PC-9 (cell line): ENCODE measurements at regions not wholly inside any gene's neighbourhood (a gene's known extent, or its start where the extent isn't known, plus 50 kb on each side); places are given as distances from the start of the nearest gene placed in this dataset.

Source experiments
- BruUV-seq: library from RNA; stranded (reverse); fragments of 400-500 nt; replicated peaks from 2 replicates; lab custom pipeline; 2021; lab: Mats Ljungman, UMichigan
- CTCF ChIA-PET: fragments of 300-600 bp; sonication (Branson Sonifier 250); formaldehyde crosslinking; loops from one replicate; lab custom pipeline; 2022; ENCODE audit warnings: antibody characterized with exemption; lab: Charles Lee
- POLR2A ChIA-PET: fragments of 300-600 bp; sonication (Branson Sonifier 250); formaldehyde crosslinking; loops from one replicate; lab custom pipeline; 2022; ENCODE audit warnings: antibody characterized with exemption; ENCODE audit not compliant: unreplicated experiment; lab: Charles Lee
- DNase-seq, 2 experiments: peaks; one replicate each; pipeline versions ENCODE4 v3.0.0 to v3.0.0-alpha.2; 2015 to 2022; ENCODE audit warnings: mixed read lengths in 1 of 2
- H2AFZ ChIP-seq: fragments of 200-600 bp; sonication (generic); 2 replicates; pipeline ENCODE4 v1.8.1; 2017; ENCODE audit warnings: antibody characterized with exemption
- H3F3A ChIP-seq: fragments of 200-600 bp; sonication (generic); 2 replicates; pipeline ENCODE4 v1.8.1; 2017; ENCODE audit warnings: antibody characterized with exemption, mild to moderate bottlenecking, low read depth; ENCODE audit not compliant: insufficient read depth
- H3K27ac ChIP-seq: fragments of 200-600 bp; sonication (generic); 2 replicates; pipeline ENCODE4 v1.6.1; 2016; ENCODE audit warnings: mixed run types
- H3K27me3 ChIP-seq: fragments of 200-600 bp; sonication (generic); 2 replicates; pipeline ENCODE4 v1.6.1; 2016; ENCODE audit warnings: low read depth, mixed run types; ENCODE audit not compliant: insufficient read depth
- H3K36me3 ChIP-seq: fragments of 200-600 bp; sonication (generic); 2 replicates; pipeline ENCODE4 v1.6.1; 2016; ENCODE audit warnings: low read depth, mixed run types
- H3K4me1 ChIP-seq: fragments of 200-600 bp; sonication (generic); replicated peaks from 2 replicates; pipeline ENCODE4 v1.6.1; 2016; ENCODE audit warnings: mixed run types; ENCODE audit not compliant: insufficient read depth
- H3K4me2 ChIP-seq: fragments of 200-600 bp; sonication (generic); 2 replicates; pipeline ENCODE4 v1.6.1; 2017; ENCODE audit warnings: mixed run types
- H3K4me3 ChIP-seq: fragments of 200-600 bp; sonication (generic); 2 replicates; pipeline ENCODE4 v1.6.1; 2016; ENCODE audit warnings: mixed run types
- H3K79me2 ChIP-seq: fragments of 200-600 bp; sonication (generic); 2 replicates; pipeline ENCODE4 v1.6.1; 2017; ENCODE audit warnings: low read depth, mixed run types
- H3K9me2 ChIP-seq: fragments of 200-600 bp; sonication (generic); 2 replicates; pipeline ENCODE4 v1.8.1; 2017; ENCODE audit warnings: mild to moderate bottlenecking; ENCODE audit not compliant: insufficient read depth
- H3K9me3 ChIP-seq: fragments of 200-600 bp; sonication (generic); 2 replicates; pipeline ENCODE4 v1.8.1; 2016; ENCODE audit warnings: low read depth; ENCODE audit not compliant: insufficient read depth
- H4K20me1 ChIP-seq: fragments of 200-600 bp; sonication (generic); 2 replicates; pipeline ENCODE4 v1.8.1; 2017; ENCODE audit not compliant: insufficient read depth
- EZH2 ChIP-seq: fragments of 200-600 bp; sonication (generic); IDR thresholded peaks from 2 replicates; pipeline ENCODE4 v1.8.0; 2017; ENCODE audit warnings: antibody characterized with exemption, low read depth
- intact Hi-C: fragments of 100-400 bp; cut with micrococcal nuclease; formaldehyde crosslinking; loops from one replicate; pipeline ENCODE4 v1.10.0; 2022; ENCODE audit not compliant: unreplicated experiment
- TF ChIP-seq, protein P1 (sequence below): fragments of 200-600 bp; sonication (generic); conservative IDR thresholded peaks from 2 replicates; pipeline ENCODE4 v1.6.1; 2017; ENCODE audit warnings: mixed run types, antibody characterized with exemption, mild to moderate bottlenecking, moderate library complexity

DNA sequence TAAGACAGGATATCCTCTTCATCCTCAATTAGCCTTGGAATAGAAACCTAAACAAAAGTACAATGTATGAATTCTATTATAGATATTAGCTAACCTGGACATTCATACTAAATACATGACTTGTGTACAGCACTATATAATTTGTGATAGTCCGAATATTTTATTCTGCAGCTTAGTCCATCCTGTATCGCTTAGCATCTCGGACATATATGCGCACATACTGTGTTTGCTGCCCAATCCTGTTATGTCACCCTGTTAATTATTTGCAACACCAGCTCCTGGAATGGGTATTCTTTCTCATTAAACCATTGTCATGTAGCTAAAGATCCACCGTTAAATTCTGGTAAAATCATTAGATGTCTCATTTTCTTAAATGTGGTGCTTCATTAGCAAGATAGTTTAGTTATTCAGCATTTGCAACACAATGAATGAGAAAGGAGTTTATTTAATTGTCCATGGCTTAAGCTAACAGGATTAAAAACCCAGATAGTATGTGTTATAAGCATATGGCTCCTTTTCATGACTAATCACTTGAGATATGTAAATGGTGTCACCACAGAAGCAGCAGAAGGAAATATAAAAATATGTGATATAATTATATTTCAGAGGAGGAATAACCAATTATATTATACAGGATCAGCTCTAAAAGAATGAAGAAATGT lies 156.0 kb upstream of the ARHGAP5 start:
- no peak overlapping the region for H3K4me3 ChIP-seq
- BruUV-seq, result no TSS peak
- H3K9me3 ChIP-seq, result no peaks in the 10 kb centered on the region
- no peaks in the 10 kb centered on the region for H3F3A ChIP-seq
- intact Hi-C loops, result no loop called here
- no peak for DNase-seq
- H3K27ac ChIP-seq, result no peak overlapping the region
- POLR2A ChIA-PET, result no interaction called here
- H3K36me3 ChIP-seq, result no peaks in the 10 kb centered on the region
- TF ChIP-seq, protein P1, sequence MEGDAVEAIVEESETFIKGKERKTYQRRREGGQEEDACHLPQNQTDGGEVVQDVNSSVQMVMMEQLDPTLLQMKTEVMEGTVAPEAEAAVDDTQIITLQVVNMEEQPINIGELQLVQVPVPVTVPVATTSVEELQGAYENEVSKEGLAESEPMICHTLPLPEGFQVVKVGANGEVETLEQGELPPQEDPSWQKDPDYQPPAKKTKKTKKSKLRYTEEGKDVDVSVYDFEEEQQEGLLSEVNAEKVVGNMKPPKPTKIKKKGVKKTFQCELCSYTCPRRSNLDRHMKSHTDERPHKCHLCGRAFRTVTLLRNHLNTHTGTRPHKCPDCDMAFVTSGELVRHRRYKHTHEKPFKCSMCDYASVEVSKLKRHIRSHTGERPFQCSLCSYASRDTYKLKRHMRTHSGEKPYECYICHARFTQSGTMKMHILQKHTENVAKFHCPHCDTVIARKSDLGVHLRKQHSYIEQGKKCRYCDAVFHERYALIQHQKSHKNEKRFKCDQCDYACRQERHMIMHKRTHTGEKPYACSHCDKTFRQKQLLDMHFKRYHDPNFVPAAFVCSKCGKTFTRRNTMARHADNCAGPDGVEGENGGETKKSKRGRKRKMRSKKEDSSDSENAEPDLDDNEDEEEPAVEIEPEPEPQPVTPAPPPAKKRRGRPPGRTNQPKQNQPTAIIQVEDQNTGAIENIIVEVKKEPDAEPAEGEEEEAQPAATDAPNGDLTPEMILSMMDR, result no peak
- no peak for TF ChIP-seq EZH2
- H4K20me1 ChIP-seq, result no peaks in the 10 kb centered on the region
- H3K27me3 ChIP-seq, result no peaks in the 10 kb centered on the region
- H3K79me2 ChIP-seq, result no peaks in the 10 kb centered on the region
- no peaks in the 10 kb centered on the region for H3K4me1 ChIP-seq
- H3K4me2 ChIP-seq, result no peak overlapping the region
- H3K9me2 ChIP-seq, result no peaks in the 10 kb centered on the region
- CTCF ChIA-PET, result no interaction called here
- H2AFZ ChIP-seq, result no peak overlapping the region

DNA sequence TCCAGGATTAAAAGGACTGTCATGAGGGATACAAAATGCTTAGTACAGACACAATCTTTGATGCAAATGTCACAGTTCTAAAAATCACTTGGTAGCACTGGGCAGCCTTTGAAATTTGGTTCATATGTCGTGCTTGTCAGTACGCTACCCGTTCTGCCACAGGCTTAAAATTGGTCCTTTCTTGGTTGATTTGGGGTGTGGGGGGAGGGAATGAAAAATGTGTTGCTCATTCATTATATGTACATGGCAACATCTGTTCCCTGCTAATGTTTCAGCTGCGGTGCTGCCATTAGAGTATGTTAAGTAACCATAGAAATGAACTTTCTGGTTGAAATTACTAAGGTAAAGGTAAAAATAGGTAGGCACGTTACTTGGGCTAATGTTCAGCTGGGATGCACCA lies 155.4 kb upstream of the ARHGAP5 start:
- no peaks in the 10 kb centered on the region for H3K9me3 ChIP-seq

DNA sequence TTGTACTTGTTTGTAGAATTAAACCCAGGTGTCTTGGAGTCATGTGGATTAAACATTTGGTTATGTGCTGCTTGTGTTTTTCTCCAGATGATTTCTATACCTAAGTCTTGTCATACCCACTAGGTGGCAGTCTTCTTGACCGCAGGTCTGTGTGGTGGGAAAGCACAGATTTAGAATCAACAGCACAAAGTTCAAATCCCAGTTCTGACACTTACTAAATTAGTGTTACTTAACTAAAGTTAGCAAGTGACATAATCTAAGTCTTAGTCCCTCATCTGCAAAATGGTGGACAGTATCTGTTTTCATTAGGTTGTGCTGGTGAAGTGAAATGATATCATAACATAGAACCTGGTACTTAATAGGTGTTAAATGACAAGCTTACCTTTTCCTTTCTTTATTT lies 151.0 kb upstream of the ARHGAP5 start:
- DNase-seq, result peak in 1 of 2 experiments; percentile 37
- no peaks in the 10 kb centered on the region for H4K20me1 ChIP-seq
- no peak overlapping the region for H2AFZ ChIP-seq
- BruUV-seq, result no TSS peak
- no peaks in the 10 kb centered on the region for H3K27me3 ChIP-seq
- H3F3A ChIP-seq, result peaks cover 27% of the 10 kb centered on the region; the same call in 1 of the 2 replicates
- H3K36me3 ChIP-seq, result no peaks in the 10 kb centered on the region
- H3K27ac ChIP-seq, result no peak overlapping the region
- H3K9me3 ChIP-seq, result no peaks in the 10 kb centered on the region
- ChIA-PET CTCF (no interaction called here), POLR2A (no interaction called here)
- H3K4me1 ChIP-seq, result peaks cover 27% of the 10 kb centered on the region
- TF ChIP-seq, protein P1, result peak; percentile 55
- no peak for TF ChIP-seq EZH2
- no peaks in the 10 kb centered on the region for H3K9me2 ChIP-seq
- no peak overlapping the region for H3K4me2 ChIP-seq
- no peaks in the 10 kb centered on the region for H3K79me2 ChIP-seq
- no peak overlapping the region for H3K4me3 ChIP-seq
- intact Hi-C loops, result no loop called here

More for the DNA sequence above, 155.4 kb upstream of the ARHGAP5 start:
- H3K4me1 ChIP-seq, result peaks cover 1% of the 10 kb centered on the region
- intact Hi-C loops, result no loop called here
- DNase-seq, result no peak
- H3K36me3 ChIP-seq, result no peaks in the 10 kb centered on the region
- H3K4me3 ChIP-seq, result no peak overlapping the region
- no peak overlapping the region for H2AFZ ChIP-seq
- H3K27ac ChIP-seq, result no peak overlapping the region
- no peak for TF ChIP-seq EZH2
- TF ChIP-seq, protein P1, result no peak
- CTCF ChIA-PET, result no interaction called here
- H3K79me2 ChIP-seq, result no peaks in the 10 kb centered on the region
- BruUV-seq, result no TSS peak
- no peaks in the 10 kb centered on the region for H3K27me3 ChIP-seq
- POLR2A ChIA-PET, result no interaction called here
- H3K9me2 ChIP-seq, result no peaks in the 10 kb centered on the region
- H4K20me1 ChIP-seq, result no peaks in the 10 kb centered on the region
- no peak overlapping the region for H3K4me2 ChIP-seq
- peaks cover 4% of the 10 kb centered on the region; the same call in 1 of the 2 replicates for H3F3A ChIP-seq
